Breast epithelium (tissue), 3 donors: ENCODE measurements at regions not wholly inside any gene's neighbourhood (a gene's known extent, or its start where the extent isn't known, plus 50 kb on each side); places are given as distances from the start of the nearest gene placed in this dataset.

Experiments
- CTCF ChIP-seq, 3 donors: fragments of 450-650 bp; IDR thresholded peaks; one replicate each; pipeline ENCODE4 v1.5.1; 2016 to 2017; ENCODE audit warnings: antibody characterized with exemption in 3 of 3, mild to moderate bottlenecking in 3 of 3, moderate library complexity in 3 of 3
- POLR2A ChIP-seq: fragments of 450-650 bp; IDR thresholded peaks from one replicate; pipeline ENCODE4 v1.6.1; 2016; ENCODE audit warnings: antibody characterized with exemption, mild to moderate bottlenecking, moderate library complexity
- POLR2AphosphoS5 ChIP-seq, 3 donors: sonication (generic); formaldehyde crosslinking; IDR thresholded peaks; one replicate each; pipeline ENCODE4 v1.6.1; 2017; ENCODE audit warnings: antibody characterized with exemption in 3 of 3

- no peak for TF ChIP-seq POLR2A
- TF ChIP-seq POLR2AphosphoS5 (IDR thresholded peaks at IDR 0.05), result no peak
- no peak for TF ChIP-seq CTCF (IDR thresholded peaks at IDR 0.05)
Observed at GRCh38 chr3:159080821-159081220, 279.0 kb downstream of the MFSD1 start.
